Ecto neural progenitor cell (in vitro differentiated cells): ENCODE measurements at regions not wholly inside any gene's neighbourhood (a gene's known extent, or its start where the extent isn't known, plus 50 kb on each side); places are given as distances from the start of the nearest gene placed in this dataset.
A peak's percentile ranks its signal among the peaks of the same experiment; 100 is the strongest.

Experiments
- DNase-seq: peaks from one replicate; pipeline ENCODE4 v3.0.0-alpha.2; 2018; ENCODE audit warnings: low spot score

DNA sequence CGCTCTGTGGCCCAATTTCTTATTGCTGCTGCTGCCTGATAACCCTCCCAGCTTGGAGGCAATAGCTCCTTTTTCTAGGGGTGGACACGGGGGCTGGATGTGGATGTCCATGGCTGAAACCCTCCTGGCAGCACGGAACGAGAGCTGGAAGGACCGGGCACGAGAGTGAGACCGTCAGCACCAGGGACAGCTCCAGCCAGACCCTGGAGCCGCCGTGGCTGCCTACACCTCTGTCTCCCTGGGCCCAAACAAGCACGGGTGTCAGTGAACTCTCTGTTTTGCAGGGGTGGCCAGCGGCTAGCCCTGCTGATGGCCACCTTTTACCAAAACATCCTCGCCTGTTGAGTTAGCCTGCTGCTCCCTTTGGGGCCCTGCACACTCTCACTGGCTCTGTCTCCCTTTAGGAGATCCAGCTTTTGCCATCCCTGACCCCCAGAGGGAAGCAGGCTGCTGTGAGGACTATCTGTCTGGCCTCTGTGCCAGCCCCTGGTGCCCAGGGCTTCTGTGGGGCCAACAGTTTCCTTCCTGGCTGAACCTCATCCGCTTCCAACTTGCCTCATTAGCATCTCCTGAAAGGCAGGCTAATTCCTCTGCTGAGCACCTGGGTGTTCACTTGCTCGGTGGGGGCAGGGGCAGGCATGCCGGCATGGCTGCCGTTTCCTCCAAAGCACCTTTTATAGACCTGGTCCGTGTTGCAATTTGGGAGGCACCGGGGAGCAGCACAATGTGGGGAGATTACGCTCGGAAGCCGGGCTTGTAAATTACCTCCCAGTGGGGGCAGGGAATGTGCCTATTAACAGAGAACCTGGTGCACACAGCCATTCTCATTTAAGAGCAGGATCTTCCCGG, 118.1 kb downstream of the ENGASE start:
- peak; percentile 92 for DNase-seq

GRCh38 chr17:79191270-79191934, 116.8 kb downstream of the ENGASE start:
- DNase-seq, result no peak

GRCh38 chr17:79189305-79189704, 114.7 kb downstream of the ENGASE start:
- no peak for DNase-seq

DNA sequence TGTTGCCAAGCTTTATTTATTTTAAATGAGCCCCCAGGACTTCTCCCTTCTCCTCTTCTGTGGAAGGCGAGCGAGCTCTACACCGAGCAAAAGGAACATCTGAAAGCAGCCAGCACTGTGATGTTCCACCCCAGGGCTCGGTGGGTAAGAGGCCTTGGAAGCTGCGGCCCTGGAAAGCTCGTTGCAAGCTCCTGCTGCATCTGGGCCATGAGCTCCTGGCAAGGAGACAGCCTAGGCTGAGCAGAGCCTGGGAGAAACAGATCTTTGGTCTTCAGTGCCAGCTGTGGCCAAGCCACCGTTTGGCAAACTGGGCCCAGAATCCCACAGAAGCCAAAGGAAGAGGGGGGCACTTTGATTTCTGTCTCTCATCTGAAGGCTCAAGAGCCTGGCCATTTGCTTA, 114.1 kb downstream of the ENGASE start:
- no peak for DNase-seq

GRCh38 chr17:79188048-79188447, 113.4 kb downstream of the ENGASE start:
- DNase-seq, result peak; percentile 84

GRCh38 chr17:79187186-79187585, 112.6 kb downstream of the ENGASE start:
- no peak for DNase-seq

- no peak for DNase-seq
Observed at GRCh38 chr17:79186406-79186805, 111.8 kb downstream of the ENGASE start.

GRCh38 chr17:79185671-79186070, 111.0 kb downstream of the ENGASE start:
- DNase-seq, result no peak

DNA sequence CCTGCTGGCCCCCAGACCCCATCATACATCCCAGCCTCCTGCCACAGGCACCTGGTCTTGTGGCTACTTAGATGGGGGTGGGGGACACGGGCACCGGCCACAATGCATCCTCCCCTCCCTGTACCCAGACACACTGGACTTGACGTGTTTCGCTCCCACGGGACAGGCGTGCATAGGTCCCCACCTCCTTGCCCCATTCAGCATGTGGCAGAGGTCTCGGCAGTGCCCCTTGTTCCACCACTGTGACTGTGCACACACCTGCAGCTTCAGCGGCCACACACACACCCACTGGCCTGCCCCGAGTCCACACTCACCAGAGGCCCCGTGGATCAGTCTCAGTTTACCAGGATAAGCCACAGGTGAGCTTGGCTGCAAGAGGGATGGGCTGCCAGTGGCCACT, 109.6 kb downstream of the ENGASE start:
- no peak for DNase-seq

GRCh38 chr17:79183293-79184158, 108.9 kb downstream of the ENGASE start:
- peak; percentile 88 for DNase-seq

GRCh38 chr17:79183043-79183292, 108.3 kb downstream of the ENGASE start:
- DNase-seq, result no peak

DNA sequence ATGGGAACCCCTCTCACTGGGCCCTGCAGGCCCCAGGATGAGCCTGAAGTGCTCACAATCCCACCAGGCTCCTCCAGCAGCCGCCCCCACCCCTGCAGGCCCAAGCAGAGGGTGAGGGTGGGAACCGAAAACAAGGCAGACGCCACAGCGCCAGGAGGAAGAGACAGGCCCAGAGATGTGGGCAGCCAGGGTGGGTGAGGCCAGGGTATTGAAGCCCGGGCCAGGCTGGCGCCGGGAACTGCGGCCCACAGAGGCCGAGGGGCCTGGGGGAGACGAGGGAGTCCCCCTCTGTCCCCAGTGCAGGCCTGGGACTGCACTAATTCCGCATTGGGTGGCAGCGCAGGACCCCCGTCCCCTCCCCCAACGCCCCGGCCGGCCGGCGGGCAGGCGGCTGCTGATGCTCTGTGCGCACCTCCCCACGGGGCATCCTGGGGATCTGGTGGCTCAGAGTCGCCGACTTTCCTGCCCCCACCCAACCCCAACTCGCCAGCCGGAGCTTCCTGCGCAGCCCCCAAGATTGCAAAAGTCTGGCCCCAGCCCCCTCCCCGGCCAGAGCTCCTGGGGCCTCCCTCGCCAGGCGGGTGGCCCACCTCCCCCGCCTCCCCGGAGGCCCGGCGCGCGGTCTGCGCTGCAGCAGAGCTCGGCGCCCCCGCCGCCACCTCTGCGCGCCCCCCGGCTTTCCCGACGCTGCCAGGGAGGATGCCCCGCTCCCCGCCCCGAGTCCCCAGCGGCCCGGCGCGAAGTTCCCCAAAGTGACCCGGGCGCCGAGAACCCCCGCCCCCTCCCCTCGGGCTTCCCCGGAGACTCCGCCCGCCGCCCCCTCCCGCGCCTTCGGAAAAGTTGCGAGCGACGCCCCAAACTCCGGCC, 107.8 kb downstream of the ENGASE start:
- no peak for DNase-seq

GRCh38 chr17:79180358-79181005, 105.9 kb downstream of the ENGASE start:
- no peak for DNase-seq

- no peak for DNase-seq
Observed at GRCh38 chr17:79179334-79179733, 104.7 kb downstream of the ENGASE start.

DNA sequence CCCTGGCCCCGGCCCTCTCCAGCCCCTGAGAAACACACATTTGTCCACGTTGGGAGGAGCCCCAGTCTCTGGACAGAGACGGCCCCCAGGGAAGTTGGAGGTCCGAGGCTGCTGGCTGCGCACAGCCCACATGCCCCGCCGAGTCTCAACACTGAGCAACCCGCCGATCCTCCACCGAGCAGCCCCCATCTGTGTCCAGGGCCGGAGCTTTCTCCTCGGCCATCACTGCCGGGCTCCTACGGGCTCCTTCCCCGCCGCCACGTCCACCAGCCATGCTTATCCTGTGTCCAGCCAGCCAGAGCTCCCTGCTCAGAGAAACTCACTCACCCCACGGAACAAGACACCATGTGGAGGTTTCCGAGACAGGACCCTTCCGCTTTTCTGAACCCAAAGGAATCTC, 103.3 kb downstream of the ENGASE start:
- no peak for DNase-seq

- no peak for DNase-seq
Observed at GRCh38 chr17:79176792-79177601, 102.4 kb downstream of the ENGASE start.

GRCh38 chr17:79174905-79175856, 100.6 kb downstream of the ENGASE start:
- no peak for DNase-seq

- DNase-seq, result no peak
Observed at GRCh38 chr17:79174193-79174765, 99.7 kb downstream of the ENGASE start.

DNA sequence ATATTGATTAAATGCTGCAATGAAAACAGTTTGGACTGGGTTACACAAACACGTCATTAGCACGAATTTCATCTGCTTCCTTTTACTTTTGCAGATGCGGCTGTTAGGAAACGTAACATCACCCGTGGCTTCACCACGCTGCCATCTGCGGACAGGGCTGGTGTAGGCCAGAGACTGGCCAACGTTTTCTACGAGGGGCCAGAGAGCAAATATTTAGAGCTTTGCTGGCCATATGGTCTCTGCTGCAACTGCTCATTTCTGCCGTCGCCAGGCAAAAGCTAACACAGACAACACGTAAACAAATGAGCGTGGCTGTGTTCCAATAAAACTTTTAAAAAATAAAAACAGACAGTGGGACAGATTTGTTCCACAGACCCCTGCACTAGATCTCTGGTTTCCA, 96.6 kb downstream of the ENGASE start:
- DNase-seq, result no peak
